ENCODE measurements at regions not wholly inside any gene's neighbourhood (a gene's known extent, or its start where the extent isn't known, plus 50 kb on each side); places are given as distances from the start of the nearest gene placed in this dataset.

- Histone ChIP-seq H3K4me3 (no peak overlapping the region), H3K36me3 (no peaks in the 10 kb centered on the region), H3K9me3 (no peaks in the 10 kb centered on the region), H3K27ac (no peak overlapping the region), H3K27me3 (no peaks in the 10 kb centered on the region), H3K4me1 (no peaks in the 10 kb centered on the region)
- TF ChIP-seq, protein P1, sequence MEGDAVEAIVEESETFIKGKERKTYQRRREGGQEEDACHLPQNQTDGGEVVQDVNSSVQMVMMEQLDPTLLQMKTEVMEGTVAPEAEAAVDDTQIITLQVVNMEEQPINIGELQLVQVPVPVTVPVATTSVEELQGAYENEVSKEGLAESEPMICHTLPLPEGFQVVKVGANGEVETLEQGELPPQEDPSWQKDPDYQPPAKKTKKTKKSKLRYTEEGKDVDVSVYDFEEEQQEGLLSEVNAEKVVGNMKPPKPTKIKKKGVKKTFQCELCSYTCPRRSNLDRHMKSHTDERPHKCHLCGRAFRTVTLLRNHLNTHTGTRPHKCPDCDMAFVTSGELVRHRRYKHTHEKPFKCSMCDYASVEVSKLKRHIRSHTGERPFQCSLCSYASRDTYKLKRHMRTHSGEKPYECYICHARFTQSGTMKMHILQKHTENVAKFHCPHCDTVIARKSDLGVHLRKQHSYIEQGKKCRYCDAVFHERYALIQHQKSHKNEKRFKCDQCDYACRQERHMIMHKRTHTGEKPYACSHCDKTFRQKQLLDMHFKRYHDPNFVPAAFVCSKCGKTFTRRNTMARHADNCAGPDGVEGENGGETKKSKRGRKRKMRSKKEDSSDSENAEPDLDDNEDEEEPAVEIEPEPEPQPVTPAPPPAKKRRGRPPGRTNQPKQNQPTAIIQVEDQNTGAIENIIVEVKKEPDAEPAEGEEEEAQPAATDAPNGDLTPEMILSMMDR (IDR thresholded peaks at IDR 0.05): no peak
- intact Hi-C loops (cut with DNase I; ENCODE audit: low total_unique reads): no loop called here
- DNase-seq: no peak
Observed at GRCh38 chr7:17054206-17054605, 172.4 kb upstream of the AGR3 start.

DNA sequence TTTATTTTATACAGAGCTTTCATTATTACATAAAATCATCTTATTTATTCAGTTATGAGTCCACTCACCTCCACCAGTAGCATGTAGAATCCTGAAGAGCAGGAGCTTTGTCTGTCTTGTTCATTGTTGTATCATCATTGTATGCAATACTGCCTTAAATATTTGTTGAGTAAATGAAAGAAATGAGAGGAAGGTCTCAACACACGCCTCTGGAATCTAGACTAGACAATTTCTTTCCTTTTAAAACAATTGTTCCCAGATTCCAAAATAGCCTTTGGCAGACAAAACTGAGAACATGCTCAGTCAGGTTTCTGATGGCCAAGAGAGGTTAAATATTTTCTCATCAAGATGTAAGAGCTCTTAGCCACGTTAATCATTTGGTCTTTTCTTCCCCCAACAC lies 173.1 kb upstream of the AGR3 start:
- TF ChIP-seq, protein P1 (IDR thresholded peaks at IDR 0.05): no peak
- DNase-seq: no peak
- no peaks in the 10 kb centered on the region for H3K9me3 ChIP-seq
- no peak overlapping the region for H3K27ac ChIP-seq
- intact Hi-C loops (cut with DNase I; ENCODE audit: low total_unique reads): no loop called here
- no peaks in the 10 kb centered on the region for H3K36me3 ChIP-seq
- no peak overlapping the region for H3K4me3 ChIP-seq
- H3K27me3 ChIP-seq: no peaks in the 10 kb centered on the region
- H3K4me1 ChIP-seq: no peaks in the 10 kb centered on the region

DNA sequence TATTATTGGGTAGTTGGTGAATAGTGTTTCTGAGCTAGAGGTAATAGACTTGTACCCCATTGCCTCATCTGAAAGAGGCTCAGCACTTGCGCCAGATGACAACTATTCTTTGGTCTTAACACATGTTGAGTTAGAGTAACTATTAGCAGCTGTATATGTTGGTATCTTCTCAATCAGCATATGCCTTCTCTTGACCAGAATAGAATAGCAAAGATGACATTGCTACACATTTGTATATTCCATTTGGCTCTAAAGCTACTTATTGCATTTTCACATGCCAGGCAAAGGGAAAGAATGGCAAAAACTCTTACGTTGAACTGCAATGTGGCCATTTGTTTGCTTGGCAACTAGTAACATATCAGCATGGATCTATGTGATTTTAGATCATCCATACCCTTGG lies 173.8 kb upstream of the AGR3 start:
- intact Hi-C loops (cut with DNase I; ENCODE audit: low total_unique reads): no loop called here
- no peak for DNase-seq
- Histone ChIP-seq H3K36me3 (no peaks in the 10 kb centered on the region), H3K27me3 (no peaks in the 10 kb centered on the region), H3K4me3 (no peak overlapping the region), H3K4me1 (no peaks in the 10 kb centered on the region), H3K9me3 (no peaks in the 10 kb centered on the region), H3K27ac (no peak overlapping the region)
- TF ChIP-seq, protein P1 (IDR thresholded peaks at IDR 0.05): no peak

DNA sequence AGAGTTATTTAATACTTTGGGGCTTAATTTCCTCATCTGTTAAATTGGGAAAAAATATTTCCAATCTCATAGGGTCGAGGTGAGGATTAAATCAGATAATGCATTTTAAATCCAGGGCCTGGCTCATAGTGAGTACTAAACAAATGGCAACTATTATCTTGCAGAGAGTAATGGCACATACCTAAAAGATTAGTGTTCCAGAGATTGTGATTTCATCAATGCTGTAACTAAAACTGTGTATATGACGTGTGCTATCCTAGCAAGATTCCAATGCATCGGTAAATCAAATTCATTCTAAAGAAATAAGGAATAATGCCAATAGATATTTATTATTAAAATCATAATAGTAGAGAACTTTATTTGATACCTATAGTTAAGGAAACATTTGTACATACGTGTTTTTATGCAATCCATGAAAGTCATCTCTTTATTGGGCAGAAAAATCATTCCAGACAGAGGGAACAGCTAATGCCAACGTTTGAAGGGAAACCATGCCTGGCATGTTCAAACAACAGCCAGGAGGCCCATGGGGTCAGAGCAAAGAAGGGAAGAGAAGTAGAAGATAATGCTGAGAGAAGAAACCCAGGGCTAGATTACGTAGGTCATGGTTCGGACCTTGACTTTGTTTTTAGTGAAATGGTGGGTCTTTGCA lies 174.8 kb upstream of the AGR3 start:
- no peak for DNase-seq
- Histone ChIP-seq H3K4me1 (no peaks in the 10 kb centered on the region), H3K36me3 (no peaks in the 10 kb centered on the region), H3K27ac (no peak overlapping the region), H3K4me3 (no peak overlapping the region), H3K27me3 (no peaks in the 10 kb centered on the region), H3K9me3 (no peaks in the 10 kb centered on the region)
- TF ChIP-seq, protein P1 (IDR thresholded peaks at IDR 0.05): no peak
- intact Hi-C loops (cut with DNase I; ENCODE audit: low total_unique reads): no loop called here

GRCh38 chr7:17057143-17057509 lies 175.3 kb upstream of the AGR3 start:
- no peaks in the 10 kb centered on the region for H3K36me3 ChIP-seq
- no peak for DNase-seq

More at GRCh38 chr7:17057143-17057509, 175.3 kb upstream of the AGR3 start:
- Histone ChIP-seq H3K27ac (no peak overlapping the region), H3K4me1 (no peaks in the 10 kb centered on the region), H3K4me3 (no peak overlapping the region), H3K9me3 (no peaks in the 10 kb centered on the region), H3K27me3 (no peaks in the 10 kb centered on the region)
- intact Hi-C loops (cut with DNase I; ENCODE audit: low total_unique reads): no loop called here
- TF ChIP-seq, protein P1 (IDR thresholded peaks at IDR 0.05): no peak

Data from tibial artery (tissue), 4 donors.